ENCODE measurements at regions not wholly inside any gene's neighbourhood (a gene's known extent, or its start where the extent isn't known, plus 50 kb on each side); places are given as distances from the start of the nearest gene placed in this dataset.

- TF ChIP-seq USF1 (IDR thresholded peaks at IDR 0.05; ENCODE audit: borderline replicate concordance, low read depth) (no peak), IRF3 (IDR thresholded peaks at IDR 0.05; ENCODE audit: low read depth, low read length) (no peak), POLR2AphosphoS5 (IDR thresholded peaks at IDR 0.05; ENCODE audit: low read depth, low read length) (no peak)
- Histone ChIP-seq H3K4me1 (ENCODE audit: control insufficient read depth in 1 of 2, insufficient read depth in 2 of 2, low read depth in 1 of 2, low read length in 1 of 2) (peaks cover 0 to 18% of the 10 kb centered on the region in 2 experiments; a peak in 2 of 4 replicates), H3K27me3 (ENCODE audit: insufficient read depth) (no peaks in the 10 kb centered on the region), H3K9me3 (no peaks in the 10 kb centered on the region), H3K4me3 (ENCODE audit: low read depth in 2 of 2, low read length in 1 of 2) (no peak overlapping the region), H3K4me2 (no peak overlapping the region), H3F3A (replicated peaks; ENCODE audit: insufficient read depth) (no peaks in the 10 kb centered on the region), H3K9ac (no peak overlapping the region), H3K27ac (ENCODE audit: low read depth in 2 of 2, low read length in 1 of 2) (peak overlapping the region in 1 of 2 experiments; percentile 77; a peak in 3 of 4 replicates), H4K20me1 (ENCODE audit: insufficient read depth) (no peaks in the 10 kb centered on the region), H3K79me2 (ENCODE audit: insufficient read depth) (no peaks in the 10 kb centered on the region), H3K9me2 (no peaks in the 10 kb centered on the region), H3K36me3 (replicated peaks in 1 of 2; ENCODE audit: control insufficient read depth in 1 of 2, insufficient read depth in 2 of 2, low read length in 1 of 2) (no peaks in the 10 kb centered on the region), H2AFZ (ENCODE audit: low read depth) (no peak overlapping the region)
- CTCF ChIA-PET, result interaction anchor here (1.4 kb wide), 1 partner anchor 45 kb away, joined by 3 read pairs; no protein-coding TSS in a partner anchor
- POLR2A ChIA-PET, result no interaction called here
- DNase-seq, result no peak
- WGBS (ENCODE audit: low lambda C conversion rate), result 51% methylated on average over 5 of the region's 7 CpGs
Observed at GRCh38 chr18:45415614-45416013, 199.7 kb upstream of the SLC14A2 start.

- Histone ChIP-seq H3K9ac (no peak overlapping the region), H3K4me2 (no peak overlapping the region), H3F3A (replicated peaks; ENCODE audit: insufficient read depth) (no peaks in the 10 kb centered on the region), H2AFZ (ENCODE audit: low read depth) (no peak overlapping the region), H3K27me3 (ENCODE audit: insufficient read depth) (no peaks in the 10 kb centered on the region), H3K79me2 (ENCODE audit: insufficient read depth) (no peaks in the 10 kb centered on the region), H3K27ac (ENCODE audit: low read depth in 2 of 2, low read length in 1 of 2) (peak overlapping the region; percentile 28 to 84; a peak in 3 of 4 replicates), H4K20me1 (ENCODE audit: insufficient read depth) (no peaks in the 10 kb centered on the region), H3K36me3 (replicated peaks in 1 of 2; ENCODE audit: control insufficient read depth in 1 of 2, insufficient read depth in 2 of 2, low read length in 1 of 2) (no peaks in the 10 kb centered on the region), H3K4me1 (ENCODE audit: control insufficient read depth in 1 of 2, insufficient read depth in 2 of 2, low read depth in 1 of 2, low read length in 1 of 2) (peaks cover 0 to 18% of the 10 kb centered on the region in 2 experiments; a peak in 2 of 4 replicates), H3K9me3 (no peaks in the 10 kb centered on the region), H3K9me2 (no peaks in the 10 kb centered on the region), H3K4me3 (ENCODE audit: low read depth in 2 of 2, low read length in 1 of 2) (no peak overlapping the region)
- 9% methylated on average over 5 of the region's 5 CpGs for WGBS (ENCODE audit: low lambda C conversion rate)
- TF ChIP-seq FOXJ3 (CRISPR knock-in tag; IDR thresholded peaks at IDR 0.05), result no peak
- TF ChIP-seq POLR2AphosphoS5 (IDR thresholded peaks at IDR 0.05; ENCODE audit: low read depth, low read length), result peak; percentile 13; the same call in 1 of the 2 replicates
- peak; percentile 28 to 75; a peak in 2 of 4 replicates for TF ChIP-seq EP300 (IDR thresholded peaks at IDR 0.05; ENCODE audit: borderline replicate concordance in 1 of 2, low read depth in 1 of 2, low read length in 1 of 2)
- TF ChIP-seq RFX5 (IDR thresholded peaks at IDR 0.05; ENCODE audit: low read length), result peak; percentile 86
- peak; percentile 56 for TF ChIP-seq PBX3 (IDR thresholded peaks at IDR 0.05)
- TF ChIP-seq RCOR1 (IDR thresholded peaks at IDR 0.05; ENCODE audit: low read length), result peak; percentile 82
- TF ChIP-seq MAX (IDR thresholded peaks at IDR 0.05; ENCODE audit: low read depth), result no peak
- TF ChIP-seq GATA2 (CRISPR knock-in tag; IDR thresholded peaks at IDR 0.05), result peak; percentile 87
- no peak for TF ChIP-seq IRF3 (IDR thresholded peaks at IDR 0.05; ENCODE audit: low read depth, low read length)
- peak; percentile 34; the same call in 1 of the 2 replicates for TF ChIP-seq RAD21 (IDR thresholded peaks at IDR 0.05; ENCODE audit: low read length)
- peak; percentile 67; the same call in 1 of the 2 replicates for TF ChIP-seq MXI1 (IDR thresholded peaks at IDR 0.05; ENCODE audit: low read depth, low read length)
- TF ChIP-seq USF1 (IDR thresholded peaks at IDR 0.05; ENCODE audit: borderline replicate concordance, low read depth), result peak; percentile 69; the same call in 1 of the 2 replicates
- TF ChIP-seq TCF12 (IDR thresholded peaks at IDR 0.05), result peak; percentile 65; the same call in 1 of the 2 replicates
- ChIA-PET POLR2A (no interaction called here), CTCF (no interaction called here)
- peak; percentile 57 for DNase-seq
Observed at GRCh38 chr18:45416168-45416567, 199.1 kb upstream of the SLC14A2 start.

All from SK-N-SH (cell line).